NCI-H345 treated with DMSO at 0.1 percent for 48 hours (cell line): ENCODE measurements at regions not wholly inside any gene's neighbourhood (a gene's known extent, or its start where the extent isn't known, plus 50 kb on each side); places are given as distances from the start of the nearest gene placed in this dataset.

Experiments used
- DNase-seq: peaks from one replicate; lab custom pipeline; 2025; ENCODE audit not compliant: unreplicated experiment; lab: John Stamatoyannopoulos, UW

- no peak for DNase-seq
These were observed 319.4 kb downstream of the BRINP2 start for GRCh38 chr1:177490036-177490639.

GRCh38 chr1:177488722-177489121, 318.0 kb downstream of the BRINP2 start:
- DNase-seq: no peak

- no peak for DNase-seq
These were observed 316.7 kb downstream of the BRINP2 start for GRCh38 chr1:177487481-177487880.

GRCh38 chr1:177480741-177481305, 310.1 kb downstream of the BRINP2 start:
- DNase-seq: no peak

- DNase-seq: no peak
These were observed 308.8 kb downstream of the BRINP2 start for GRCh38 chr1:177479600-177479999.

GRCh38 chr1:177476676-177477075, 305.9 kb downstream of the BRINP2 start:
- no peak for DNase-seq

GRCh38 chr1:177472567-177472966, 301.8 kb downstream of the BRINP2 start:
- DNase-seq: no peak

- DNase-seq: no peak
These were observed 300.5 kb downstream of the BRINP2 start for GRCh38 chr1:177471244-177471643.

- no peak for DNase-seq
These were observed 298.8 kb downstream of the BRINP2 start for GRCh38 chr1:177469519-177469918.

- no peak for DNase-seq
These were observed 295.5 kb downstream of the BRINP2 start for GRCh38 chr1:177466286-177466685.

GRCh38 chr1:177464686-177465085, 293.9 kb downstream of the BRINP2 start:
- DNase-seq: no peak

GRCh38 chr1:177451191-177451590, 280.4 kb downstream of the BRINP2 start:
- DNase-seq: no peak

- DNase-seq: no peak
These were observed 278.0 kb downstream of the BRINP2 start for GRCh38 chr1:177448652-177449357.

GRCh38 chr1:177448036-177448615, 277.4 kb downstream of the BRINP2 start:
- DNase-seq: no peak

GRCh38 chr1:177444997-177445746, 274.4 kb downstream of the BRINP2 start:
- no peak for DNase-seq

GRCh38 chr1:177443003-177443402, 272.2 kb downstream of the BRINP2 start:
- no peak for DNase-seq

- DNase-seq: no peak
These were observed 271.8 kb downstream of the BRINP2 start for GRCh38 chr1:177442584-177442983.

- DNase-seq: no peak
These were observed 270.5 kb downstream of the BRINP2 start for GRCh38 chr1:177441281-177441680.

GRCh38 chr1:177440821-177441220, 270.1 kb downstream of the BRINP2 start:
- no peak for DNase-seq

GRCh38 chr1:177439301-177439700, 268.5 kb downstream of the BRINP2 start:
- no peak for DNase-seq

- no peak for DNase-seq
These were observed 264.6 kb downstream of the BRINP2 start for GRCh38 chr1:177435364-177435763.
